Middle frontal gyrus (tissue), 1 donor: ENCODE measurements at regions not wholly inside any gene's neighbourhood (a gene's known extent, or its start where the extent isn't known, plus 50 kb on each side); places are given as distances from the start of the nearest gene placed in this dataset.

Source experiments
- DNase-seq: peaks from one replicate; pipeline ENCODE4 v3.0.0-alpha.2; 2015; ENCODE audit warnings: low spot score; ENCODE audit errors: extremely low spot score

- no peak for DNase-seq
Observed at GRCh38 chr6:164838068-164838615, 471.3 kb downstream of the C6orf118 start.

GRCh38 chr6:164836486-164836885 lies 472.9 kb downstream of the C6orf118 start:
- no peak for DNase-seq

GRCh38 chr6:164832410-164832809 lies 477.0 kb downstream of the C6orf118 start:
- DNase-seq, result no peak

DNA sequence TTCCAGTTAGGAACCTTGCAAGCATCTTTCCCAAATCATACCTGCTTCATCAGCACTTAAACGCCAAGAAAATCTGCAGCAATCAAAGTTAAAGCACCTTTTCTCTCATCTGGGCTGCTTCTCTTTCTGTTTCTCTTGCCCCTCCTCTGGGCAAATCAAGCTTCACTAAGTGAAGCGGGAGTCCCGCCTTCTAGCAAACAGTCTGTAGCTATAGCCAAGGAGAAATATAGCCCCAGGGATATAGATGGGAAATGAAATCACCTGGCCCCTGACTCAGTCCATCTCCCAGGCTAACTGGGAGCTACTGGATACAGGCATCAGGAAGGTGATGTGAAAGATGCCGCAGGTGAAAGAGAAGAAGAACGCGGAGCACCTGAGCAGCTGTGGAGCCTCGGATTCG lies 481.9 kb downstream of the C6orf118 start:
- no peak for DNase-seq

DNA sequence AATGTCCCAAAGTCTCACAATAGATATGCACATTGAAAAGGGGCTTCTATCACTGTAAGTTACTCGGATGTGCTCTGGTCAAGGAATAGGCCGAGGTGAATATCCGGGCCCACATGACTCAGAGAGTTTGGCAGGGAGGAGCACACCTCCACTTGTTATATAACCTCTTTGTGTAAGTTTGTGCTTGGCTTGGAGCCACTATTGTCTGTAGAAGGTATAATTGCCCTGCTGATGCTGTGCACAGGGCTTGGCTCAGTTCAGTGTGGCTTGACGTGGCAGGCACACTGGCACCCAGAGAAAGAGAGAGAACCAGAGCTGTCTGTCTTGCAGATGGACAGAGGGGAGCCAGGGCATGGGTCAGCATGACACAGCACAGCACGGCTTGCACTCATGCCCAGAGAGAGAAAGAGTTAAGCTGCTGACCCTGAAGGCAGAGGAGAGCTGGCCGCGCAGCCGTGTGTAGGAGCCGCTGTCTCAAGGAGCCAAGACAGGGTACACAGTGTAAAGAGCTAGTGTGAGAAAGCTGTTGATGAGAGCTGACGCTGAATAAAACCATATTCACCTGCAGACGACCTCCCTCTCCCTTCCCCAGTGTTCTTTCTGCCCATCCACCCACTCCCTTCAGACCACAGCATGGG lies 482.5 kb downstream of the C6orf118 start:
- no peak for DNase-seq

GRCh38 chr6:164825386-164825785 lies 484.0 kb downstream of the C6orf118 start:
- DNase-seq, result no peak

DNA sequence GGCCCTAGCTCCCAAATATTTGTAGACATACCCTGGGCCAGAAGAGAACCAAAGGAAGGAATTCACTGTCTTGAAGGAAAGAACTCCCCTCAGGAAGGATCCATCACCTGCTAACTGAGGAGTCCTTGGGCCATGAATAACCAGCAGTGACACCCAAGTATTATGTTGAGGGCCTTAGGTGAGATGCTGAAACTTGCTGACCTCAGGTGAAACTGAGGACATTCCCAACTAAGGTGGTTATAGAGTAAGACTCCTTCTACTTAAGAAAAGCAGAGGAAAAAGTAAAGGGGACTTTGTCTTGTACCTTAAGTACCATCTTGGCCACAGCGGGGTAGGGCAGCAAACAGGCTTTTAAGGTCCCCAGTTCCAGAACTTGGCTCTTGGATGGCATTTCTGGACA lies 491.7 kb downstream of the C6orf118 start:
- DNase-seq, result no peak

DNA sequence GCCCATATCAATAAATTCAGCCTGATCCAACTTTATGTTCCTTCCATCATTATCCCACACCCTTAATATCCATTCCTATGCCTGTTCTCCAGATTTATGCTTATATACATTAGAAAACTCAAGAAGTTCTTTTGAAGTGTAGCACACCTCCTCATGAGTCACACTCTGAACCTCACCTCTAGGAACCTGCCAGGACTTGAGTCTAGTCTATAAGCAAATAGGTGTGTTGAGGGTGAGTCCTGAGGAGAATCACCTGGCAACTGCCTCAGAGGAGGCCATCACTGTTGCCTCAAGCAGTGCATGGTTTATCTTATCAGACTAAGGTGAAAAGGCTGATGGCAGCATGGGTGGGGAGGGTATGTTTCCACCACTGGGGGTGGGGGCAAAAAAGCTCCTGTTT lies 496.7 kb downstream of the C6orf118 start:
- DNase-seq, result no peak

DNA sequence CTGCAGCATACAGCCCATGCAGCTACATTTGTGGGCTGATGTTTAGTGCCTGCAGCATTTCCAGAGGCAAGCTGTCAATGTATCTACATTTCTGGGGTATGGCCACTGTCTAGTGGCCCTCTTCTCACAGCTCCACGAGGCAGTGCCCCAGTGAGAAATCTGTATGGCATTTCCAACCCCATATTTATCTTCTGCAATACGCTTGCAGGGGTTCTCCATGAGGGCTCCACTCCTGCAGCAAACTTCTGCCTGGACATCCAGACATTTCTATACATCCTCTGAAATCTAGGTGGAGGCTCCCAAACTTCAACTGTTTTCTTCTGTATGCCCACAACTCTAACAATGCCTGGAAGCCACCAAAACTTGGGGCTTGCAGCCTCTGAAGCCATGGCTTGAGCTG lies 502.3 kb downstream of the C6orf118 start:
- no peak for DNase-seq

DNA sequence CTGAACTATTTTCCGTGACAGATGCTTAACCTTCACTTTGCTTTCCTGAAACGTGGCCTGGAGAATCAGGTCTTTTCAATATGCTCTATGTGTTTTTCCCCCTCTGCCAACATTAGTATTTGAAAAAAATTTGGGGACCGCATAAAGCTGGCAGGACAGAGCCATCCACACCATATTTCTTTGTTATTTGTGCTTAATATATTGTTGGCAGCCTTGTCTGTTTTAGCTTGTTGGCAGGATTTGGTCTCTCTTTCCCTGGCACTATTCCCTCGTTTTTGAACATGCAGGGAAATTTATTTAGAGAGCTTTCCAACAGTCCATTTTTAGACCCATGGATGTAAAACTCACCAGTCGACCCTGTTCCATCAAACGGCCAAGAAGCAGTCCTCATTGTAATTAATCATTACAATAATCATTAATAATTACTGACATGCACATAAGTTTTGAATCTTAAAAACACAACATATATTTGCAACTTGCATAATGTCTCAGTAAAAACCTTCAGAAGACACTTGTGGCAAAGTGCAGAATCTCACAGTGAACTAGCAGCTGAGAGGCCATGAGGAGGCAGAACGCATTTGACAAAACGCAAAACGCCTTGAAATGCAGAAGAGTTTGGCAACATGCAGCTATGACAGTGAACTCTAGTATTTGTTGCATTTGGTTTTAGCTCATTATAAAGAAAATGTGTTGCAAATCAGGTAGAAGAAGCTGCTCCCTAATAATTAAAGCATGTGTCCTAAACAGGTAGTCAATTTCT lies 514.2 kb downstream of the C6orf118 start:
- DNase-seq, result no peak

GRCh38 chr6:164792666-164793065 lies 516.7 kb downstream of the C6orf118 start:
- DNase-seq, result no peak

GRCh38 chr6:164791498-164791897 lies 517.9 kb downstream of the C6orf118 start:
- DNase-seq, result no peak

- DNase-seq, result no peak
Observed at GRCh38 chr6:164763788-164764187, 545.6 kb downstream of the C6orf118 start.

GRCh38 chr6:164757451-164757850 lies 552.0 kb downstream of the C6orf118 start:
- no peak for DNase-seq

GRCh38 chr6:164756723-164757122 lies 552.7 kb downstream of the C6orf118 start:
- no peak for DNase-seq

DNA sequence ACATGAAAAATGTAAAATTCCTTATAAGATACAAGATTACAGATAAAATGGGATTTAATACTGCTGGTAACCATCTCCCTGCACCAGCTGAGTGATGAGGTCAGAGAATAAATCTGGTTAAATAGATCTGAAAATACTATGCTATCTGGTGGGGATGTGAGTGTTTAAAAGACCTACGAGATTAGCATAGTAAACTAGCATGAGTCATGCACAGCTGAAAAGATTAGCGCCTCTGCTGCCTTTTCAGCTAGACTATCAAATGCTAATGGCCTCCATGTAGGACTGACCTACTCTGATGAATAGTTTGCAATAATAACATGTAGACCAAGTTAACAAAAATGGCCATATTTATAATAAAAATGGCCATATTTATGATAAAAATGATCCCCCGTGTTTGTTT lies 553.3 kb downstream of the C6orf118 start:
- no peak for DNase-seq

DNA sequence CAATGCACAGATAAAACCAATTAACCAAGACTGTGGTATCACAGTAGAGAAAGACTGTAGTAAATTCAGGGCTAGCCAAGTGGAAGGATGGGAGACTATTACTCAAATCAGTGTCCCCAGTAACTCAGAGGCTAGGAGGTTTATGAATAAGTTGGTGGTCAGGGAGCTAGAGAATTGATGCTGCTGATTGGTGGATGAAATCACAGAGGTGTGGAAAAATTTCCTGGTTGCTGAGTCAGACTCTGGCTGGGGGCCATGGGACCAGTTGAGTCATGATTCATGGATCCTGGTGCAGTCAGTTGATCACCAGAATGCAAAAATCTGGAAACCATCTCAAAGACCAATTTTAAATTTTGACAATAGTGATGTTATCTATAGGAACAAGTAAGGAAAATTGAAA lies 555.9 kb downstream of the C6orf118 start:
- DNase-seq, result no peak

GRCh38 chr6:164751395-164751794 lies 558.0 kb downstream of the C6orf118 start:
- DNase-seq, result no peak

GRCh38 chr6:164750128-164750527 lies 559.3 kb downstream of the C6orf118 start:
- no peak for DNase-seq

DNA sequence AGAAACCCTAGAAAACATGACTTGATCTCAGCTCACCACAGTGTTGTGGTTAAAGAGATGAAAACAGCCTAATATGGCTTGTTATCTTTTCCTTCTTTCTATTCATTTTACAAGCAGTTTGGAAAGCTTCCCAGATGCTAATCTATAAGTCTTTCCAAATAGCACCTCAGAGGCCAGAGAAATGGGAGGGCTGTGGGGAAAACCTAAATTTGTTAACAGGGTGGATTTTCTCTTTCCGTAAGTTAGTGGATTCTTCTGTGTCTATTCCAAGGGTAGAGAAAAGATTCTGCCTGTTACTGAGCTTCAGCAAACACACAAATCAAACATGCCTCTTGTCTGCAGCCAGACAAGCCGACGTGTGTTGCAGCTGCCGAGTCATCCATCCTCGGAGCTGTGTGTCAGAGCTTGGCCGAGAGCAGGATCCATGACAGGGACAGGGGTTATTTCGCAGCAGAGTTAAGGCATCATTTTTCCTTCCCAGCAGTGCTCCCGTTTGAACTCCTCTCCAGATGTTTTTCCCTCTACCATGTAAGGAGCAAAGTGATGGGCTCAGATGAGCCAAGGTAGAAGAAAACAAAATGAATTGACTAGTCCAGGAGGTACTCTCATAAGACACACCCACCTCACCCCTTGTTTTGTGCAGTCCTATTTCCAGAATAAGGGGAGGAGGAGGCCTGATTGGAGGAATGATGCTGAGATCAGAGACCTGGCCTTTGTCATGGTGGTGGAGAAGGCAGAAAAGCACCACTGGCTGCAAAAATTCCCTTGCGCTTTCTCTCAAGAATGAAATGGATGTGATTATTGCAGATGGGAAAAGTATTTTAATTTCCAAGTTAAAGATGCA lies 560.0 kb downstream of the C6orf118 start:
- DNase-seq, result no peak

- DNase-seq, result no peak
Observed at GRCh38 chr6:164744301-164744700, 565.1 kb downstream of the C6orf118 start.

GRCh38 chr6:164741938-164742451 lies 567.4 kb downstream of the C6orf118 start:
- no peak for DNase-seq
